Suprapubic skin (tissue), 4 donors: ENCODE measurements at regions not wholly inside any gene's neighbourhood (a gene's known extent, or its start where the extent isn't known, plus 50 kb on each side); places are given as distances from the start of the nearest gene placed in this dataset.

ENCODE experiments used
- DNase-seq, 2 donors: peaks; one replicate each; pipeline ENCODE4 v3.0.0-alpha.2; 2019; ENCODE audit warnings: low spot score in 2 of 2
- H3K27ac ChIP-seq: fragments of 200-600 bp; sonication (generic); one replicate; pipeline ENCODE4 v1.5.1; 2019
- H3K27me3 ChIP-seq: fragments of 200-600 bp; sonication (generic); one replicate; pipeline ENCODE4 v1.5.1; 2019
- H3K36me3 ChIP-seq: fragments of 200-600 bp; sonication (generic); one replicate; pipeline ENCODE4 v1.5.1; 2019
- H3K4me1 ChIP-seq: fragments of 200-600 bp; sonication (generic); one replicate; pipeline ENCODE4 v1.5.1; 2019
- H3K4me3 ChIP-seq: fragments of 200-600 bp; sonication (generic); one replicate; pipeline ENCODE4 v1.5.1; 2019; ENCODE audit warnings: mild to moderate bottlenecking
- H3K9me3 ChIP-seq: fragments of 200-600 bp; sonication (generic); one replicate; pipeline ENCODE4 v1.5.1; 2019
- CTCF ChIP-seq, 2 donors: fragments of 200-600 bp in 1 of 2; fragments of 450-650 bp in 1 of 2; sonication (generic) in 1 of 2; IDR thresholded peaks; one replicate each; pipeline ENCODE4 v1.5.1; 2016 to 2019; ENCODE audit warnings: antibody characterized with exemption in 2 of 2, mild to moderate bottlenecking in 1 of 2, moderate library complexity in 1 of 2
- EP300 ChIP-seq: sonication (generic); formaldehyde crosslinking; IDR thresholded peaks from one replicate; pipeline ENCODE4 v1.6.1; 2017; ENCODE audit warnings: antibody characterized with exemption
- POLR2A ChIP-seq, 2 donors: fragments of 450-650 bp; IDR thresholded peaks; one replicate each; pipeline ENCODE4 v1.6.1; 2017; ENCODE audit warnings: antibody characterized with exemption in 2 of 2, mild to moderate bottlenecking in 2 of 2, moderate library complexity in 2 of 2
- POLR2AphosphoS5 ChIP-seq, 3 donors: sonication (generic); formaldehyde crosslinking; IDR thresholded peaks; one replicate each; pipeline ENCODE4 v1.6.1; 2017; ENCODE audit warnings: antibody characterized with exemption in 3 of 3
- WGBS: methylation state at CpG from one replicate; pipeline ENCODE4 v1.1.5; 2018; 5-methylcytosine and 5-hydroxymethylcytosine counted together

- Histone ChIP-seq H3K27me3 (no peaks in the 10 kb centered on the region), H3K27ac (no peak overlapping the region), H3K36me3 (no peaks in the 10 kb centered on the region), H3K9me3 (no peaks in the 10 kb centered on the region), H3K4me3 (no peak overlapping the region), H3K4me1 (no peaks in the 10 kb centered on the region)
- 36% methylated on average over 1 of the region's 1 CpG for WGBS
- TF ChIP-seq EP300 (no peak), POLR2A (IDR thresholded peaks at IDR 0.05) (no peak), CTCF (IDR thresholded peaks at IDR 0.05) (no peak), POLR2AphosphoS5 (IDR thresholded peaks at IDR 0.05) (no peak)
- no peak for DNase-seq
Observed at GRCh38 chr3:1609416-1609815, 489.2 kb upstream of the CNTN4 start.

GRCh38 chr3:1611824-1612223 lies 486.8 kb upstream of the CNTN4 start:
- Histone ChIP-seq H3K4me1 (no peaks in the 10 kb centered on the region), H3K27ac (no peak overlapping the region), H3K4me3 (no peak overlapping the region), H3K27me3 (no peaks in the 10 kb centered on the region), H3K36me3 (no peaks in the 10 kb centered on the region), H3K9me3 (no peaks in the 10 kb centered on the region)
- 57% methylated on average over 3 of the region's 3 CpGs for WGBS
- no peak for TF ChIP-seq POLR2A (IDR thresholded peaks at IDR 0.05)
- no peak for TF ChIP-seq POLR2AphosphoS5 (IDR thresholded peaks at IDR 0.05)
- no peak for TF ChIP-seq CTCF (IDR thresholded peaks at IDR 0.05)
- TF ChIP-seq EP300 = no peak
- DNase-seq = no peak

GRCh38 chr3:1613962-1614361 lies 484.7 kb upstream of the CNTN4 start:
- no peak overlapping the region for H3K27ac ChIP-seq
- no peaks in the 10 kb centered on the region for H3K9me3 ChIP-seq
- H3K4me3 ChIP-seq = no peak overlapping the region
- no peaks in the 10 kb centered on the region for H3K4me1 ChIP-seq
- 87% methylated on average over 4 of the region's 4 CpGs for WGBS
- no peaks in the 10 kb centered on the region for H3K36me3 ChIP-seq
- DNase-seq = no peak
- no peaks in the 10 kb centered on the region for H3K27me3 ChIP-seq
- TF ChIP-seq POLR2AphosphoS5 (IDR thresholded peaks at IDR 0.05) = no peak
- TF ChIP-seq EP300 = no peak
- TF ChIP-seq CTCF (IDR thresholded peaks at IDR 0.05) = no peak
- no peak for TF ChIP-seq POLR2A (IDR thresholded peaks at IDR 0.05)

GRCh38 chr3:1616744-1617143 lies 481.9 kb upstream of the CNTN4 start:
- 37% methylated on average over 2 of the region's 2 CpGs for WGBS
- Histone ChIP-seq H3K4me1 (no peaks in the 10 kb centered on the region), H3K27me3 (no peaks in the 10 kb centered on the region), H3K4me3 (no peak overlapping the region), H3K9me3 (no peaks in the 10 kb centered on the region), H3K27ac (no peak overlapping the region), H3K36me3 (no peaks in the 10 kb centered on the region)
- no peak for DNase-seq
- TF ChIP-seq POLR2A (IDR thresholded peaks at IDR 0.05) (no peak), POLR2AphosphoS5 (IDR thresholded peaks at IDR 0.05) (no peak), CTCF (IDR thresholded peaks at IDR 0.05) (no peak), EP300 (no peak)

- Histone ChIP-seq H3K27ac (no peak overlapping the region), H3K4me3 (no peak overlapping the region), H3K27me3 (no peaks in the 10 kb centered on the region), H3K4me1 (no peaks in the 10 kb centered on the region), H3K9me3 (no peaks in the 10 kb centered on the region), H3K36me3 (no peaks in the 10 kb centered on the region)
- TF ChIP-seq CTCF (IDR thresholded peaks at IDR 0.05) (no peak), EP300 (no peak), POLR2AphosphoS5 (IDR thresholded peaks at IDR 0.05) (no peak), POLR2A (IDR thresholded peaks at IDR 0.05) (no peak)
- 58% methylated on average over 2 of the region's 2 CpGs for WGBS
- no peak for DNase-seq
Observed at GRCh38 chr3:1623896-1624295, 474.8 kb upstream of the CNTN4 start.
